Lung microvascular endothelial cell (primary cell): ENCODE measurements at regions not wholly inside any gene's neighbourhood (a gene's known extent, or its start where the extent isn't known, plus 50 kb on each side); places are given as distances from the start of the nearest gene placed in this dataset.
"Not testable (repeated sequence)": the region's sequence is repeated elsewhere in the genome, so short reads cannot be mapped to it uniquely, and the experiment has no call there.

ENCODE experiments used
- DNase-seq, 2 donors: peaks; one replicate each; pipeline versions ENCODE4 v3.0.0 to v3.0.0-alpha.2; 2010; ENCODE audit warnings: low read depth in 2 of 2

DNA sequence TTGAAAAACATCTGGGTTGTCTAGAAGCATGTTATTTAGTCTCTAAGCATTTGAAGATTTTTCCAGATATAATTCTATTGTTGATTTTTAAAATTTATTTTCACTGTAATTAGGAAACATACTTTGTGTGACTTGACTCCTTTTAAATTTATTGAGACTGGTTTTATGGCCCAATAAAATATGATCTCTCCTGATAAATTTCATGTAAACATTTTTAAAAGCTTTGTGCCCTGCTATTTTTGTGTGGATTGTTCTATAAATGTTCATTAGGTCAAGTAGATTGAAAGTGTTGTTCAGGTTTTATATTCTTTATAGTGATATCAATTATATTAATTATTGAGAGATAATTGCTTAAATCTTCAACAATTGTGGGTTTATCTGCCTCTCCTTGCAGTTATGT lies 105.4 kb downstream of the RFX6 start:
- DNase-seq = no peak

DNA sequence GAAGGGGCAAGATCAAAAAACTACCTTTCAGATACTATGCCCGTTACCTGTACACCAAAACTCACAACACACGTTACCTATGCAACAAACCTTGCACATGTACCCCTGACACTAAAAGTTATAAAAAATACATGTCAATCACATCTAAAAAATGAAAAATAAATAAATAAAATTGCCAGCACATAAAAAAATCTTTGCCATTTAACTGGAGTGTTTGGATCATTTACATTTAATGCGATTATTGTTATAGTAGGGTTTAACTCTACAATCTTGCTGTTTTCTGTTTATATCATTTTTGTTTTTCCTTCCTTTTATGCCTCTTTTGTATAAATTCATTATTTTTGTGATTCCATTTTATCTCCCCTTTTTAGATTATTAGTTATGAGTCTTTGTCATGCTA lies 106.3 kb downstream of the RFX6 start:
- no peak for DNase-seq

DNA sequence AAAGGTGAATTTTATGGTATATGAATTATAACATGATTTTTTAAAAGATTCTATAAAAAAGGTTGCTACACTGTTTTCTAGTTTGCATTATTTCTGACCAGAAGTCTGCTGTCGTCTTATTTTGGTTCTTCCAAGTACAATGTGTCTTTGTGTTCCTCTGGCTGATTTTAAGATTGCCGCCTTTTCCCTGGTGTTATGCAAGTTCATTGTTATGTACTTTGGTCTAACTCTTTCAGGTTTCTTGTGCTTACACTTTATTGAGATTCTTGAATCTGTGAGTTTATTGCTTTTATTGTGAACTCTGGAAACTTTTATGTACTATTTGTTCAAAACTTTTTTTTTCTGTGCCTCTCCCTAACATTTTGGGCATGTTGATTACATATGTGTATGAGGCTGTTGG lies 109.8 kb downstream of the RFX6 start:
- no peak for DNase-seq

DNA sequence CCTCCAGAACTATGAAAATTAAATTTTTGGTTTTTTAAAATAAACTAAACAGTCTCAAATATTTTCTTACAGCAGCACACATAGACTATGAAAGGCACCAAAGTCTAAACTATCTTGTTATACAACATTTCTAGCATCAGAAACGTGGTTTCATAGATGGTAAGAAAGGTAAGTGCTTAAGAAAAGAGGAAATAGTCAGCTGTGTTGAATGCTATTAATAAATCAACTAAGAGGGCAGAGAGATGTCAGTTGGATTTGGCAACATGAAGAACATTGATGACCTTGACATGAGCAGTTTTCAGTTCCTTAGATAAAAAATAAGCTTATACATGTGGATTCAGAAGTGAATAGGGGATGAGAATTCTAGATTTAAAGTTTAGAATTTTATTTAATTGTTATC lies 113.6 kb downstream of the RFX6 start:
- no peak for DNase-seq

DNA sequence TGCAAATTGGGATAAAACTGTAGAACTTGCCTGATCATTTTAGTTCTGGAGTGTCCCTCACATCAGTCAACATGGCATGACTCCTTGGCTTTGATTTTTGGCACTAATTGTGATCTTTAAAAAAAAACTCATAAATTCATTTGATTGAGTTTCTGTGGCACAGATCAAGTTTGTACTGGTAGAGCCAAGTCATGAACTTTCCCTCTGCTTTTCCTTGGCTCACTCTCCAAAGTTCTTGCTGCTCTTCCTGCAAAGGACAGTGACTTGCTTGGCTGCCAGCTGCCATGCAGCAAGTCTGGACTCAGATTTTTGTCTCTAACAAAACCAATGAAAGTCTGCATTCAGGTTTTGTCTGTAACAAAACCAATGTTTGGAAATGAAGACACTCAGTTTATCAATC lies 115.5 kb downstream of the RFX6 start:
- no peak for DNase-seq

DNA sequence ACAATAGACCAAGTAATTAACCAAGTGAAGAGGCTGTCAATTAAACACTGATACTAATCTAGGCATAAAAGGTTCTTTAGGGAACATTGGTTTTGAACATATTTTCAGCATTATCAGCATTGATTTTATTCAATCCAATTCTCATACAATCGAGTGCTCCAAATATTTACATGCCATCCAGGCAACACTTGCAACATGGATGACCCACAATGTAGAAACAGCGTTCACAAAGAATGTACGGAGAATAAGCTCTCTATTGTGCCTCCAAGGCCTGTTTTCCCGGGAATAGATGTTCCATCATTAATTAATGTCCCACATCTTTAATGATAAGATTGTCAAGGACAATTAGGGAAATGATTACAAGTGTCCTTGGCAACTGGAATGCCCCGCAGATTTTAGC lies 117.4 kb downstream of the RFX6 start:
- no peak for DNase-seq

DNA sequence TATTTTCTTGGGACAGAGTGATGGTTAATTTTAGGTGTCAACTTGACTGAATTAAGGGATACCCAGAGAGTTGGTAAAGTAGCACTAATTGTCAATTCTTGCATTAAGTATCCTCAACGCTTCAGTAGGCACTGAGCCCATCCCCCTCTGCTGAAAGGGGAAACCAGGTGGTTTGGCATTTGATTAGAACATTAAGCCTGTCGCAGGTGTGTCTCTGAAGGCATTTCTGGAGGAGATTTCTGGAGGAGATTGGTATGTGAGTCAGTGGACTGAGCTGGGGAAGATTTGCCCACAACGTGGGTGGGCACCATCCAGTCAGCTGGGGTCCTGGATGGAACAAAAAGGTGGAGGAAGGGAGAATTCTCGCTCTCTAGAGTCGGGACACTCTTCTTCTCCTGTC lies 119.8 kb downstream of the RFX6 start:
- no peak for DNase-seq

DNA sequence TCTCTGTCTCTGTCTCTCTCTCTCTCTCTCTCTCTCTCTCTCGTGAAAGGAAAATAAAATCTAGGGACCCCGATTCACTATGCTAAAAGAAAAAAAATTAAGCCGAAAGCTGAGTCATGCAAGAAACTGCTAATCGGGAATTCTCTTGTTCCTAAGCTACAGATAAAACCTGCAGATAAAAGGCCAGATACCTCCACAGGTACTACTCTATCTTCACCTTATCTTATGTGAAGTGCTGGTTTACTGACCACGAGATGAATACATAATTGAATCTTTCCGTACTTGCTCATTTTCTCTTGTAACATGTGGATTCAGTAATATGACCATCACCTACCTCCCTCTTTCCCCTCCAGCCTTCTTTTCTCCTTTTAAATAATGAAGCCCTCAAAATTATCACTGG lies 120.5 kb downstream of the RFX6 start:
- no peak for DNase-seq

DNA sequence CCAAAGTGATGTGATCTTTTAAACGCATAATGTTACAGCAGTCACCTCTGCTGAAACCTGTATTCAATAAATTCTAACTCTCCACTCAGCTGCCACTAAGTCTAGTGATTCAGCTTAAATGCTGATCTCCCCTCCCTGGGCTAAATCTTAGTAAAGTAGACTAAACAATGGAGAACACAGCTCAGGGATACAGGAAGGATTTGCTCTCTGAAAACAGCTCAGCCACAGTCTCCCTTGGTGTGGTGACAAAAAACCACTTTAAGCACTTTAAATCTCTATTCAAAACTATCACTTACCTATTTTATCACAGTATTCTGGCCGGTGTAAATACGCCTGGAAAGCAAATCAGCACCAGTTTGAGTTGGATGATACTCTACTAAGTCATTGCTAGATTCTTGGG lies 130.6 kb downstream of the RFX6 start:
- no peak for DNase-seq

DNA sequence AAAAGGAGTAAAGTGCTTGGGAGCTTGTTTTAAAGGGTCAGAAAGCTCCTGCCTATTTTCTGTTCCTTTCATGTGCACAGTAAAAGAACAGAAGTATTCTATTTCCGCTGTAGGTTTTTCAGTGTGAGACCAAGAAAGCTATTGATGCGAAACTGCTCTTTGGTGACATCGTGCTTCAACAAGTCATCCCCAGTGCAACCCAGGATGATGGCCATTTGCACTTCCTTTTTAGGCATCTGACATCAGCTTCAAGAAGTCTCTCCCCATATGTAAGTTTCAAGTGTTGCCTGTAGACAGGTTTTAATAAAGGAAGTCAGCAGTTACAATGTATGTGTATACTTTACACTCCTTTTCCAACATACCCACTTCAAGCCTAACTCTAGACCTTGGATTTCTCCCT lies 131.6 kb downstream of the RFX6 start:
- DNase-seq = no peak

DNA sequence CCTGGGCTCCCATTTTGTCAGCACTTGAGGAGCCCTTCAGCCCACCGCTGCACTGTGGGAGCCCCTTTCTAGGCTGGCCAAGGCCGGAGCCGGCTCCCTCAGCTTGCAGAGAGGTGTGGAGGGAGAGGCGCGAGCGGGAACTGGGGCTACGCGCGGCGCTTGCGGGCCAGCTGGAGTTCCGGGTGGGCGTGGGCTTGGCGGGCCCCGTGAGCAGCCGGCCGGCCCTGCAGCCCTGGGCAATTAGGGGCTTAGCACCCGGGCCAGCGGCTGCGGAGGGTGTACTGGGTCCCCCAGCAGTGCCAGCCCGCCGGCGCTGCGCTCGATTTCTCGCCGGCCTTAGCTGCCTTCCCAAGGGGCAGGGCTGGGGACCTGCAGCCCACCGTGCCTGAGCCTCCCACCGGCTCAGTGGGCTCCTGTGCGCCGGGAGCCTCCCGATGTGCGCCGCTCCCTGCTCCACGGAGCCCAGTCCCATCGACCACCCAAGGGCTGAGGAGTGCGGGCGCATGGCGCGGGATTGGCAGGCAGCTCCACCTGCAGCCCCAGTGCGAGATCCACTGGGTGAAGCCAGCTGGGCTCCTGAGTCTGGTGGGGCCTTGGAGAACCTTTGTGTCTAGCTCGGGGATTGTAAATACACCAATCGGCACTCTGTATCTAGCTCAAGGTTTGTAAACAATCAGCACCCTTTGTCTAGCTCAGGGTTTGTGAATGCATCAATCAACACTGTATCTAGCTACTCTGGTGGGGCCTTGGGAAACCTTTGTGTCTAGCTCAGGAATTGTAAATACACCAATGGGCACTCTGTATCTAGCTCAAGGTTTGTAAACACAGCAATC lies 137.8 kb downstream of the RFX6 start:
- DNase-seq = not testable (repeated sequence)

DNA sequence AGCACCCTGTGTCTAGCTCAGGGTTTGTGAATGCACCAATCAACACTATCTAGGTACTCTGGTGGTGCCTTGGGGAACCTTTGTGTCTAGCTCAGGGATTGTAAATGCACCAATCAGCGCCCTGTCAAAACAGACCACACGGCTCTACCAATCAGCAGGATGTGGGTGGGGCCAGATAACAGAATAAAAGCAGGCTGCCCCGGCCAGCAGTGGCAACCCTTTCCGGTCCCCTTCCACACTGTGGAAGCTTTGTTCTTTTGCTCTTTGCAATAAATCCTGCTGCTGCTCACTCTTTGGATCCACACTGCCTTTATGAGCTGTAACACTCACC lies 138.4 kb downstream of the RFX6 start:
- DNase-seq = not testable (repeated sequence)

DNA sequence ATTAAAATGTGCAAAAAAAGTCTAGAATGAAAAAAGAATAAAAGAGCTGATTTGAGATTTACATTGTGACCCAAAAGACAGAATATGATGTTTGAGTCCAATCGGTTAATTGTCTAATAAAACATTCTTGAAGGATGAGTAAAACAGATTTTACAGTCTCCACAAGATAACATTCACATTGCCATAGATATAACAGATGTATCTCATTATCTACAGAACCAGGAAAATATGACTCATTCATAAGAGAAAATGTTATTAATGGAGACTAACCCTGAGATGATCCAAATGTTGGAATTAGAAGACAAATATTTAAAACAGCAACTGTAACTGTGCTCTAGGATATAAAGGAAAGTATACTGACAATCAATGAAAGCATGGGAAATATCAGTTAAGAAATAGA lies 141.7 kb downstream of the RFX6 start:
- DNase-seq = no peak

DNA sequence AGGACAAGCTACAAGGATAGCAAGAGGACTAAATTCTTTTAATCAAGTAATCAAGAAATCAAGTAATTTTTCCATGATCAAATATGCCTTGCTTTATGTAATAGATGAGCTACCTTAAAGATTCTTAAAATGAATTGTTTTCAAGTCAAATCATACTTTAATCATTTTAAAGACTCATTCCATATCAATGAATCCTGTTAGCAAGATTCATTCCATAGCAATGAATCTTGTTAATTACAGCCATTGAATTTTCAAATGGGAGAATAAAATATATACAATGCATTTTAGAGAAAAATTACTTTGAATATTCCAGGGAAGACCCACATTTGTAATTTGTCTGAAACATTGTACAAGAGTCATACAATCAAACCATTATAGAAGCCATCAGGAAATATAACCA lies 145.7 kb downstream of the RFX6 start:
- DNase-seq = no peak

DNA sequence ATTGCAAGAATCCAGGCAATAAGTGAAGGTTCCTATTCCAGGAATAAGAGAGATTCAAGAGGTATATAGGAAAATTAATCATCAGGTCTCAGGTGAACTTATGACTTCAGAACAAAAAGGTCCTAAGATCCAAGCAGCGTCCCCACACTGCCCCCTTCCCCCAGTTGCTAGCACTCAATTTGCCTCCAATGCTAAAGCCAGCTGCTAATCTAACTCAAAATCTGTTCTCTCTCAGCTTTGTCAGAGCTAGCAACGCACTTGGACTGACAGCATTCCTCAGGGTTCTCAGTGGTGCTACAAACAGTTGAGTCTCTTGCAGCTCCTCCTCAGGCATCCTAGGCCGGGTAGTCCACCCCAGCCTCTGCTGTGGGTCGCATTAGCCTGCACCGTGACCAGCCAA lies 148.3 kb downstream of the RFX6 start:
- DNase-seq = no peak

DNA sequence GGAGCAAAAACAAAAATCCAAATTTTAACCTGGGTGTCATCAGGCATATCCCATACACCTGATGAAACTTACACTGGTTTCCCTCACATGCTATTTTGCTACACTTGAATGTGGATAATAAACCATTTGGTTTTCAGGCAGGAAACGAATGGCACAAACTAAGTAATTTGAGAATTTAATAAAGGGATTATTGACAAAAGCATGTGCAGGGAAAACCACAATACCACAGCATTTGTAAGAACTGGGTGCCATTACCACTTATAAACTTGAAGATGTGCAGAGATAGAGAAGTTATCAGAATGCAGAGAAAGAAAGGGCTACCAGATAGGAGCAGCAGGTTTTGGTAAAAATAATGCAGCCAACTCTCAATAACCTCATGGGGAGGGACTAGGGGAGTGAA lies 151.2 kb downstream of the RFX6 start:
- DNase-seq = no peak

DNA sequence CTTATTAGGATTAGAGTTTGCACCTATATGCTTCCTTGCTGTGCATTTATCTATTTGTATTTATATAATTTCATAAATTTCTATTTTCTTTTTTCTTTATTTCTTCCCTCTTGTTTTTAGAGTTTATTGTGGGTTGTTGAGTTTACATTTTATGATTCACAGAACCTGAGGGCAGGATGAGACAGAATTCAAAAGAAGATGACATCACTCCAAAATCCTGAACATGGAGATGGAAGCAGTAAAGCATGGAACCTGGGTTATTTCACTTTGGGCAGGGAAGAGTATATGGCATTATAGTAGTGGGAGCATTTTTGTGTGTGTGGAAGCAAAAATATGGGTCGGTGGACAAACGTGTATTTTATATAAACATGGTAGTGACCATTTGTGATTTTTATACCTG lies 157.5 kb downstream of the RFX6 start:
- no peak for DNase-seq

DNA sequence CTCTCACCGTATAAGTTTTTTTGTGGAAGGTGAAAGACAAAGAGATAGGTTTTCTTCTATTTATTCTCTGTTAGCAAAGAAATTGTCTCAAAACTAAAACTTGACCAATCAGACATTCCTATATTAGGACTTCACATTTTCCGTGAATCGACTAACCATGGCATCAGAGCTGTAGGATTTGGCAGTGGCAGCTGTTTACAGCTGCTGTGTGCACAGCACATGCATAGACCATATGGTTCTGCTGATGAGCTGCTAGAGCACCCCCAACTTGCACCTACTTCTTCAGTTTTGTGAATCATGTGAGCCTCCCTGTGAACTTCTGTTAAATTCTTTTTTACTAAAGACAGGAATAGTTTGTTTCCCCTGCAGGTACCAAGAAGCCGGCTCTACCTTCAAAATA lies 157.9 kb downstream of the RFX6 start:
- DNase-seq = no peak

DNA sequence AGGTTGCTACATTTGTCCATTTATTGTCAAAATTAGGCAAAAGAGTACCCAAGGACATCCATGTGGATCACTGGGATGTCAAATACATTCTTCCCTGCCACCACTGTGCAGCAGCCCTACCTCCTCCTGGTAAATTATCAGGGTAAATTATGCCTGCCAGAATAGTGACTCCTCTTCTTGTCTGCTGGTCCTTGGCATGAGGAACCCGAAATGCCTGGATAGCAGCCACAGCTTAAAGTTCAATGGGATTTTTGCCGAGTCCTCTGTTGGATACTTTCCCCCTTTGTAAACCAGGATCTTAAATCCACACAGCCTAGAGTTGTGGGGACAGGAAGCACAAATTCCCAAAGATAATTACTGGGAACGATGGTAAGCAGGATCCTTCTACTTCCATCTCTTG lies 173.3 kb downstream of the RFX6 start:
- no peak for DNase-seq

DNA sequence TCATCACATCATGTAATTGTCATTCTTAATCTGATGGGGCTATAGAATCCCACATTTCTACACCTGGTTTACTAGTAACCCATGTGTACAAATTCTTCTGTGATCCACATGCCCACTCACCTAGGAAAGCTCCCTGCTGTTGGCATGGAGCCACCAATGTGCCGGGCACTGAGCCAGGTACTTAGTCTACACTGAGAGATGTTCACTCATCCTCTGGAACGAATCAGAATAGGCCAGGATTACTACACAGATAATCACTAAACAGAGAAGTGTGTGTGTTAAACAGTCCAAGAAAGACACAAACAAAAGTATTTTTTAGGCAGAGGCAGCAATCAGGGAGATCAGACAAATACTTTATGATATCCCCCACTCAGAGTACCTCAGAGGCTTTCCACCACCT lies 193.2 kb upstream of the VGLL2 start:
- DNase-seq = no peak

DNA sequence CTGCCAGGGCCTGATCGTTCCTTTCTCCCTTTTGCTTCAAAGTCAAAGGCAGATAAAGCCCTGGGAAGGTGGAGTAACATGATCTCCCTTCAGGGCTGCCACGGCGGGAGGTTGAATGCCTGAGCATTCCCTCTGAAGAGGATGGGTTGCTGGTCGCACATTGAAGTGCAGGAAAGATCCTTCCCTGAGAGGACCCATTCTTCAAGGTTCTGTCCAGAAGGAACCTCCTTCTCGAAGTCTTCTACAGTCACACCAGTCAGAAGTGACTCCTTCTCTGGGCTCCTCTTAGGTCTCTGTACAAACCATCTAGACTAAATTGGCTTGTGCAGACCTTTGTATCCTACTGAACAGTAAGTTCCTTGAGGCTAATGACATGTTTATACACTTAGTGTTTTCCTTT lies 192.6 kb upstream of the VGLL2 start:
- no peak for DNase-seq

DNA sequence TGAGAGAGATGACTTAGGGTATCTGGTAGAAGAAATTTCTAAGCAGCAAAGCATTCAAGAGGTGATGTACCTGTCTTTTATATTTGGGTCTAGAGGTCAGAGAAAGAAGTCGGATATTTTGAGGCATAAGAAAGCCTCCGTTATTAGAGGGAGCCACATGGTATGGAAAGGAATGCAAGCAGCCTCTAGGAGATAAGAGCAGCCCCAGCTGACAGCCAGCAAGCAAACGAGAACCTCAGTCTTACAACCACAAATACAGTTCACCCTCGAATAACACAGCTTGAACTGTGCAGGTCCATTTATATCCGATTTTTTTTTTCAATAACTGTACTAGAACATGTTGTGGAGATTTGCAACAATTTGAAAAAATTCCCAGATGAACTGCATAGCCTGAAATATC lies 190.7 kb upstream of the VGLL2 start:
- no peak for DNase-seq

DNA sequence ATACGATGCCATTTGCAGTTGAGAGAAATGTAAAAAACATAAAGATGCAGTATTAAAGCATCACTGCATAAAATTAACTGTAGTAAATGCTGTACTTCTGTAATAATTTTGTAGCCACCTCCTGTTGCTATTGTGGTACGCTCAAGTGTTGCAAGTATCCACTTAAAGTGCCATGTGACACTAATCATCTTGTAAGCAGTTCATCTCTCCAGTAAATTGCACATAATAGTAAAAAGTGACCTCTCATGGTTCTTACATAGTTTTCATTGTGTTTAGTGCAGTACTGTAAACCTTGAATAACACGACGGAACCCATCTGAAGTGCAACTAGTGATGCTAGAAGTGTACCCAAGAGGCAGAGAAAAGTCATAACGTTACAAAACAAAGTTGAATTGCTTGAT lies 190.1 kb upstream of the VGLL2 start:
- no peak for DNase-seq

DNA sequence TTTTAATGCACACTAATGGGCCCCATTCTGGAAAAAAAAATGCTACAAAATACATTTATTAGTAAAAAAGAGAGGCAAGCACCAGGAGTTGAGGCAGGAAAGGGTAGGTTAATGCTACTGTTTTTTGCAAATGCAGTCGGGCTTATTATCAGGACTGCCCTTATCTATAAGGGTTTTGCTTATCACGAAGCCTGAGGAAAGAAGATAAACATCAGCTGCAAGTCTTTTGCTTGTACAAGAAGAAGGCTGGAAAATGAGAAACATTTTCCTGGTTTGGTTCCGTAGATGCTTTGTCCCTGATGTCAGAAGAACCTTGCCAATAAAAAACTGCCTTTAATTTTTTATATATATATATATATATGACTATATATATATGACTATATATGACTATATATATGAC lies 189.3 kb upstream of the VGLL2 start:
- DNase-seq = no peak
